G401.6 (cell line): ENCODE measurements at regions not wholly inside any gene's neighbourhood (a gene's known extent, or its start where the extent isn't known, plus 50 kb on each side); places are given as distances from the start of the nearest gene placed in this dataset.

Source experiments
- FAIRE-seq: peaks from 2 replicates; lab custom pipeline; 2012; peaks lifted over from hg19 to GRCh38; lab: Jason Lieb, UNC

GRCh38 chr2:121860758-121861227 is 105.3 kb downstream of the TSN start:
- FAIRE-seq: no peak

- FAIRE-seq: no peak
Observed at GRCh38 chr2:121862286-121862685, 106.8 kb downstream of the TSN start.

- no peak for FAIRE-seq
Observed at GRCh38 chr2:121865914-121866313, 110.5 kb downstream of the TSN start.

- FAIRE-seq: no peak
Observed at GRCh38 chr2:121866789-121867188, 111.3 kb downstream of the TSN start.

- FAIRE-seq: no peak
Observed at GRCh38 chr2:121868652-121869051, 113.2 kb downstream of the TSN start.

- no peak for FAIRE-seq
Observed at GRCh38 chr2:121869363-121869762, 113.9 kb downstream of the TSN start.

- FAIRE-seq: no peak
Observed at GRCh38 chr2:121869873-121870272, 114.4 kb downstream of the TSN start.

GRCh38 chr2:121872651-121873050 is 117.2 kb downstream of the TSN start:
- FAIRE-seq: no peak

- no peak for FAIRE-seq
Observed at GRCh38 chr2:121873864-121874263, 118.4 kb downstream of the TSN start.

GRCh38 chr2:121875585-121876185 is 120.2 kb downstream of the TSN start:
- FAIRE-seq: no peak

- no peak for FAIRE-seq
Observed at GRCh38 chr2:121877366-121877765, 121.9 kb downstream of the TSN start.

GRCh38 chr2:121880283-121880682 is 124.8 kb downstream of the TSN start:
- no peak for FAIRE-seq

GRCh38 chr2:121881038-121881437 is 125.6 kb downstream of the TSN start:
- FAIRE-seq: no peak

- FAIRE-seq: no peak
Observed at GRCh38 chr2:121881950-121882349, 126.5 kb downstream of the TSN start.

- no peak for FAIRE-seq
Observed at GRCh38 chr2:121884078-121884477, 128.6 kb downstream of the TSN start.

- FAIRE-seq: no peak
Observed at GRCh38 chr2:121884511-121884921, 129.1 kb downstream of the TSN start.

GRCh38 chr2:121886059-121886458 is 130.6 kb downstream of the TSN start:
- FAIRE-seq: no peak

GRCh38 chr2:121887513-121888188 is 132.2 kb downstream of the TSN start:
- FAIRE-seq: no peak

- FAIRE-seq: no peak
Observed at GRCh38 chr2:121888189-121888557, 132.7 kb downstream of the TSN start.

- no peak for FAIRE-seq
Observed at GRCh38 chr2:121890041-121890440, 134.6 kb downstream of the TSN start.

- FAIRE-seq: no peak
Observed at GRCh38 chr2:121895723-121896571, 140.5 kb downstream of the TSN start.

- no peak for FAIRE-seq
Observed at GRCh38 chr2:121897335-121897970, 142.0 kb downstream of the TSN start.

GRCh38 chr2:121898483-121898882 is 143.0 kb downstream of the TSN start:
- no peak for FAIRE-seq
